ENCODE measurements at regions not wholly inside any gene's neighbourhood (a gene's known extent, or its start where the extent isn't known, plus 50 kb on each side); places are given as distances from the start of the nearest gene placed in this dataset.
"Not testable (repeated sequence)": the region's sequence is repeated elsewhere in the genome, so short reads cannot be mapped to it uniquely, and the experiment has no call there.

- no peaks in the 10 kb centered on the region for H3K36me3 ChIP-seq (ENCODE audit: control insufficient read depth in 2 of 2, insufficient read depth in 2 of 2, low read length in 2 of 2)
- H3K27ac ChIP-seq (ENCODE audit: low read depth in 2 of 2, low read length in 2 of 2) = no peak overlapping the region
- no peaks in the 10 kb centered on the region for H3K27me3 ChIP-seq (ENCODE audit: control insufficient read depth in 2 of 2, insufficient read depth in 2 of 2, low read length in 2 of 2)
- H3K4me1 ChIP-seq (ENCODE audit: control insufficient read depth in 2 of 2, insufficient read depth in 2 of 2, low read length in 2 of 2) = no peaks in the 10 kb centered on the region
- no peak overlapping the region for H3K4me3 ChIP-seq (ENCODE audit: low read length in 2 of 2)
- no peak overlapping the region for H3K9ac ChIP-seq (ENCODE audit: low read depth in 1 of 2, low read length in 2 of 2)
- H3K9me3 ChIP-seq (ENCODE audit: control insufficient read depth in 2 of 2, low read length in 2 of 2) = no peaks in the 10 kb centered on the region
Measured at GRCh38 chr17:27082775-27083154, 211.1 kb upstream of the WSB1 start.

DNA sequence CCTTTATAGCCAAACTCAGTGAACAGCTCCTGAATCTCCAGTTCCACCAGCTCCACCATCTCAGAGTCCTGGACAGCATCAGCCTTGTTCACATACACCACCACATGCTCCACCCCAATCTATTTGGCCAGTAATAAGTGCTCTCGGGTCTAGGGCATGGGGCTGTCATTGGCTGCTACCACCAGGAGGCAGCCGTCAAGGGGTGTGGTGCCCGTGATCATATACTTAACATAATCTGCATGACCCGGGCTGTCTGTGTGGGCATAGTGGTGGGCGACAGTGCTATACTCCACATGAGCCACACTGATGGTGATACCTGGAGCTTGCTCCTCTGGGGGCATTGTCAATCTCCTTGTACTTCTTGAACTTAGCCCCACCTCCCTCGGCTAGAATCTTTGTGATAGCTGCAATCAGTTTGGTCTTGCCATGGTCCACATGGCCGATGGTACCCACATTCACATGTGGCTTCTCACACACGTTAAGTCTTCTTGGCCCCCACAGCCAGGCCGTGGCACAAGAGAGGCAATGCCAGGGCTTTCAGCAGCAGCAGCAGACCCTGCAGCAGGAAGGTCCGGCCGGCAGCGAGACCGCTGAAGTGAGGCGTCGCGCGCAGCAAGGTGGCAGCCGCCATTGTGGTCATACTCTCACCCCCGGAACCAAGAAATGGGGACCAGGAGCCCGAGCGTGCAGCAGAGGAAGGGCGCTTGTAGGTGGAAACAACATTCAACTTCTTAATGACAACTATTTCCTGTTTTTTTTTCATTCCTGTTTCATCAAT lies 210.3 kb upstream of the WSB1 start:
- H3K27ac ChIP-seq (ENCODE audit: low read depth in 2 of 2, low read length in 2 of 2) = no peak overlapping the region
- no peak overlapping the region for H3K9ac ChIP-seq (ENCODE audit: low read depth in 1 of 2, low read length in 2 of 2)
- H3K9me3 ChIP-seq (ENCODE audit: control insufficient read depth in 2 of 2, low read length in 2 of 2) = no peaks in the 10 kb centered on the region
- no peaks in the 10 kb centered on the region for H3K27me3 ChIP-seq (ENCODE audit: control insufficient read depth in 2 of 2, insufficient read depth in 2 of 2, low read length in 2 of 2)
- H3K36me3 ChIP-seq (ENCODE audit: control insufficient read depth in 2 of 2, insufficient read depth in 2 of 2, low read length in 2 of 2) = no peaks in the 10 kb centered on the region
- H3K4me1 ChIP-seq (ENCODE audit: control insufficient read depth in 2 of 2, insufficient read depth in 2 of 2, low read length in 2 of 2) = no peaks in the 10 kb centered on the region
- no peak overlapping the region for H3K4me3 ChIP-seq (ENCODE audit: low read length in 2 of 2)

- Histone ChIP-seq H3K4me1 (ENCODE audit: control insufficient read depth in 2 of 2, insufficient read depth in 2 of 2, low read length in 2 of 2) (no peaks in the 10 kb centered on the region), H3K36me3 (ENCODE audit: control insufficient read depth in 2 of 2, insufficient read depth in 2 of 2, low read length in 2 of 2) (no peaks in the 10 kb centered on the region), H3K27ac (ENCODE audit: low read depth in 2 of 2, low read length in 2 of 2) (no peak overlapping the region), H3K9ac (ENCODE audit: low read depth in 1 of 2, low read length in 2 of 2) (no peak overlapping the region), H3K4me3 (ENCODE audit: low read length in 2 of 2) (no peak overlapping the region), H3K9me3 (ENCODE audit: control insufficient read depth in 2 of 2, low read length in 2 of 2) (no peaks in the 10 kb centered on the region), H3K27me3 (ENCODE audit: control insufficient read depth in 2 of 2, insufficient read depth in 2 of 2, low read length in 2 of 2) (no peaks in the 10 kb centered on the region)
Measured at GRCh38 chr17:27085517-27085916, 208.4 kb upstream of the WSB1 start.

GRCh38 chr17:27086526-27086925 lies 207.4 kb upstream of the WSB1 start:
- Histone ChIP-seq H3K36me3 (ENCODE audit: control insufficient read depth in 2 of 2, insufficient read depth in 2 of 2, low read length in 2 of 2) (no peaks in the 10 kb centered on the region), H3K9me3 (ENCODE audit: control insufficient read depth in 2 of 2, low read length in 2 of 2) (no peaks in the 10 kb centered on the region), H3K27ac (ENCODE audit: low read depth in 2 of 2, low read length in 2 of 2) (no peak overlapping the region), H3K4me3 (ENCODE audit: low read length in 2 of 2) (no peak overlapping the region), H3K9ac (ENCODE audit: low read depth in 1 of 2, low read length in 2 of 2) (no peak overlapping the region), H3K4me1 (ENCODE audit: control insufficient read depth in 2 of 2, insufficient read depth in 2 of 2, low read length in 2 of 2) (no peaks in the 10 kb centered on the region), H3K27me3 (ENCODE audit: control insufficient read depth in 2 of 2, insufficient read depth in 2 of 2, low read length in 2 of 2) (no peaks in the 10 kb centered on the region)

- H3K36me3 ChIP-seq (ENCODE audit: control insufficient read depth in 2 of 2, insufficient read depth in 2 of 2, low read length in 2 of 2) = no peaks in the 10 kb centered on the region
- H3K27ac ChIP-seq (ENCODE audit: low read depth in 2 of 2, low read length in 2 of 2) = no peak overlapping the region
- no peak overlapping the region for H3K4me3 ChIP-seq (ENCODE audit: low read length in 2 of 2)
- H3K27me3 ChIP-seq (ENCODE audit: control insufficient read depth in 2 of 2, insufficient read depth in 2 of 2, low read length in 2 of 2) = no peaks in the 10 kb centered on the region
- H3K9ac ChIP-seq (ENCODE audit: low read depth in 1 of 2, low read length in 2 of 2) = no peak overlapping the region
- no peaks in the 10 kb centered on the region for H3K9me3 ChIP-seq (ENCODE audit: control insufficient read depth in 2 of 2, low read length in 2 of 2)
- H3K4me1 ChIP-seq (ENCODE audit: control insufficient read depth in 2 of 2, insufficient read depth in 2 of 2, low read length in 2 of 2) = no peaks in the 10 kb centered on the region
Measured at GRCh38 chr17:27087935-27088766, 205.8 kb upstream of the WSB1 start.

- no peaks in the 10 kb centered on the region for H3K4me1 ChIP-seq (ENCODE audit: control insufficient read depth in 2 of 2, insufficient read depth in 2 of 2, low read length in 2 of 2)
- no peaks in the 10 kb centered on the region for H3K27me3 ChIP-seq (ENCODE audit: control insufficient read depth in 2 of 2, insufficient read depth in 2 of 2, low read length in 2 of 2)
- no peak overlapping the region for H3K4me3 ChIP-seq (ENCODE audit: low read length in 2 of 2)
- H3K9me3 ChIP-seq (ENCODE audit: control insufficient read depth in 2 of 2, low read length in 2 of 2) = no peaks in the 10 kb centered on the region
- no peak overlapping the region for H3K27ac ChIP-seq (ENCODE audit: low read depth in 2 of 2, low read length in 2 of 2)
- H3K36me3 ChIP-seq (ENCODE audit: control insufficient read depth in 2 of 2, insufficient read depth in 2 of 2, low read length in 2 of 2) = no peaks in the 10 kb centered on the region
- no peak overlapping the region for H3K9ac ChIP-seq (ENCODE audit: low read depth in 1 of 2, low read length in 2 of 2)
Measured at GRCh38 chr17:27088767-27089078, 205.2 kb upstream of the WSB1 start.

- not testable (repeated sequence) for H3K27me3 ChIP-seq (ENCODE audit: control insufficient read depth in 2 of 2, insufficient read depth in 2 of 2, low read length in 2 of 2); H3K4me1 ChIP-seq (ENCODE audit: control insufficient read depth in 2 of 2, insufficient read depth in 2 of 2, low read length in 2 of 2); H3K9ac ChIP-seq (ENCODE audit: low read depth in 1 of 2, low read length in 2 of 2); H3K4me3 ChIP-seq (ENCODE audit: low read length in 2 of 2); H3K27ac ChIP-seq (ENCODE audit: low read depth in 2 of 2, low read length in 2 of 2); H3K36me3 ChIP-seq (ENCODE audit: control insufficient read depth in 2 of 2, insufficient read depth in 2 of 2, low read length in 2 of 2); H3K9me3 ChIP-seq (ENCODE audit: control insufficient read depth in 2 of 2, low read length in 2 of 2)
Measured at GRCh38 chr17:27089079-27089928, 204.6 kb upstream of the WSB1 start.

- no peaks in the 10 kb centered on the region for H3K9me3 ChIP-seq (ENCODE audit: control insufficient read depth in 2 of 2, low read length in 2 of 2)
- no peaks in the 10 kb centered on the region for H3K27me3 ChIP-seq (ENCODE audit: control insufficient read depth in 2 of 2, insufficient read depth in 2 of 2, low read length in 2 of 2)
- H3K36me3 ChIP-seq (ENCODE audit: control insufficient read depth in 2 of 2, insufficient read depth in 2 of 2, low read length in 2 of 2) = no peaks in the 10 kb centered on the region
- no peaks in the 10 kb centered on the region for H3K4me1 ChIP-seq (ENCODE audit: control insufficient read depth in 2 of 2, insufficient read depth in 2 of 2, low read length in 2 of 2)
- H3K27ac ChIP-seq (ENCODE audit: low read depth in 2 of 2, low read length in 2 of 2) = no peak overlapping the region
- no peak overlapping the region for H3K9ac ChIP-seq (ENCODE audit: low read depth in 1 of 2, low read length in 2 of 2)
- H3K4me3 ChIP-seq (ENCODE audit: low read length in 2 of 2) = no peak overlapping the region
Measured at GRCh38 chr17:27089929-27090247, 204.0 kb upstream of the WSB1 start.

GRCh38 chr17:27090450-27091042 lies 203.4 kb upstream of the WSB1 start:
- not testable (repeated sequence) for H3K9me3 ChIP-seq (ENCODE audit: control insufficient read depth in 2 of 2, low read length in 2 of 2); H3K9ac ChIP-seq (ENCODE audit: low read depth in 1 of 2, low read length in 2 of 2); H3K4me1 ChIP-seq (ENCODE audit: control insufficient read depth in 2 of 2, insufficient read depth in 2 of 2, low read length in 2 of 2); H3K27me3 ChIP-seq (ENCODE audit: control insufficient read depth in 2 of 2, insufficient read depth in 2 of 2, low read length in 2 of 2); H3K4me3 ChIP-seq (ENCODE audit: low read length in 2 of 2); H3K27ac ChIP-seq (ENCODE audit: low read depth in 2 of 2, low read length in 2 of 2); H3K36me3 ChIP-seq (ENCODE audit: control insufficient read depth in 2 of 2, insufficient read depth in 2 of 2, low read length in 2 of 2)

- Histone ChIP-seq H3K27me3 (ENCODE audit: control insufficient read depth in 2 of 2, insufficient read depth in 2 of 2, low read length in 2 of 2) (no peaks in the 10 kb centered on the region), H3K9me3 (ENCODE audit: control insufficient read depth in 2 of 2, low read length in 2 of 2) (no peaks in the 10 kb centered on the region), H3K9ac (ENCODE audit: low read depth in 1 of 2, low read length in 2 of 2) (no peak overlapping the region), H3K4me1 (ENCODE audit: control insufficient read depth in 2 of 2, insufficient read depth in 2 of 2, low read length in 2 of 2) (no peaks in the 10 kb centered on the region), H3K4me3 (ENCODE audit: low read length in 2 of 2) (no peak overlapping the region), H3K36me3 (ENCODE audit: control insufficient read depth in 2 of 2, insufficient read depth in 2 of 2, low read length in 2 of 2) (no peaks in the 10 kb centered on the region), H3K27ac (ENCODE audit: low read depth in 2 of 2, low read length in 2 of 2) (no peak overlapping the region)
Measured at GRCh38 chr17:27091043-27091497, 202.8 kb upstream of the WSB1 start.

Measured in mucosa of rectum (tissue), 2 donors.